CD4-positive, alpha-beta T cell treated with Interleukin-1 beta for 1 hour (primary cell): ENCODE measurements at regions not wholly inside any gene's neighbourhood (a gene's known extent, or its start where the extent isn't known, plus 50 kb on each side); places are given as distances from the start of the nearest gene placed in this dataset.
"Not testable (repeated sequence)": the region's sequence is repeated elsewhere in the genome, so short reads cannot be mapped to it uniquely, and the experiment has no call there.

Experiments
- DNase-seq, 2 donors: peaks; one replicate each; pipeline ENCODE4 v3.0.0-alpha.2; 2020 to 2022

DNA sequence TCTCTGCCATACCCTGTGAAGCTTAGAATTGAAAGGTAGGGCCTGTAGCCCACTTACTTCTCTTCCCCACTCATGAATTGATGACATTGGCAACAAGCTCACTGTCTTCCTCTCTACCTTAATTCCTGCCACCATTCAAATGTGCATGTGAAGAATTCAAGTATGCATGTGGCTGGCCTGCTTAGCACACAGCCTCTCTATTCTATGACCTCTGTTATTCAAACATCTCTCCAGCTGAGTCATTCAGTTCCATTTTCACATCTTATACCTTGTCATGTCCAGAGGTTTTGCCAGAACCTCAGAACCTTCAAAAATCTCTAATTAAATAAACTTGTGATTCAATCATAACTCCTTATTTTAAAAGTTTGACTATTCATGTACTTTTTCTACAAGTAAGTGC is 114.7 kb upstream of the MAN2A1 start:
- DNase-seq, result no peak

DNA sequence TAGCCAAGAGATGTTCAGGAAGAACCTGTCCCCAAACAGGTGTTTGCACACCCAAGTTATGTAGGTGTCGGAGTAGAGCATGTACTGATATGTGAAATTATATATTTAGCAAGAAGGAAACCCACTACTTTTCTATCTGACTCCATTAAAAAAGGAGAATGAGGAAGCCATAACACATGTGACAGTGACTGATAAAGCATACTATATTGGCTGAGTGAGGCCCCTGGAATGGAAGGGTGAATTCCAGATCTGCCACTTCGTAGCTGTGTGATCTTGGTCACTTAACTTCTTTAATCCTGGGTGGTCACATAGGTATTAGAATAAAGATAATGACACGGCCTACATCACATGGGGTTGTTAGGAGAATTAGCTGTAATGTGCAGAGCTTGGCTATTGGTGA is 116.0 kb upstream of the MAN2A1 start:
- no peak for DNase-seq

DNA sequence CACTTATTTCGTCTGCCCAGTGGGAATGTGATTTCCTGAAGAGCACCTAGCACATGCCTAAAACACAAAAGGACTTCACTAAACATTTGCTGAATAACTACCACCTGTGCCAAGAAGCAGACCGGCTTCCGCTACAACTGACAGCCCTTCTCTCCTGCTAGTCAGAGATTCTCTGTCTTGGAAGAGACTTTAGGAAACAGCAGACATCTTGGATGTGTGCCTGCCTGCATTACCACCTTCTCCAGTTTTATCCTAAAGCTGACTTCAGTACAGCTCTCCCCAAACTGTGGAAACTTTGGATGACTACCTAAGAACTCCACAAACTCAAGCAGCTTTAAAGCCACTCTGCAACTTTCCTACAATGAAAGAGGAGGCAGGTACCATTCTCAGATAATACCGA is 116.5 kb upstream of the MAN2A1 start:
- DNase-seq, result no peak

DNA sequence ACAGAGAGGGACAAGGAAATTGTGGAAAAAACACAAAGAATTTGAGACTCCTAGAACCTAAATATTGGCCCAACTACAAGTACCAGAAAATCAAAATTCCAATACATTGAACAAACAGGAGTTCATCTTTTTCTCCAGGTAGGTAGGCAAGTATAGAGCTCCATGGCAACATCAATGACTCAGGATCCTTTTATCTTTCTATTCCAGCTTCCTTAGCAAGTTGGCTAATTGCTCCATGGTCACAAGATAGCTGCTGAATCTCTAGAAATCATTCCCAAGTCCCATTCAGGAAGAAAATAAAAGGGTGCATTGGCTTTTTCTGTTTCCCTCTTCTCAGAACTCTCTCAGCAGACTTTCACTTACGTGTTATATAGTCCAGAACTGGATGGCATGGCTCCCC is 117.9 kb upstream of the MAN2A1 start:
- DNase-seq, result no peak

DNA sequence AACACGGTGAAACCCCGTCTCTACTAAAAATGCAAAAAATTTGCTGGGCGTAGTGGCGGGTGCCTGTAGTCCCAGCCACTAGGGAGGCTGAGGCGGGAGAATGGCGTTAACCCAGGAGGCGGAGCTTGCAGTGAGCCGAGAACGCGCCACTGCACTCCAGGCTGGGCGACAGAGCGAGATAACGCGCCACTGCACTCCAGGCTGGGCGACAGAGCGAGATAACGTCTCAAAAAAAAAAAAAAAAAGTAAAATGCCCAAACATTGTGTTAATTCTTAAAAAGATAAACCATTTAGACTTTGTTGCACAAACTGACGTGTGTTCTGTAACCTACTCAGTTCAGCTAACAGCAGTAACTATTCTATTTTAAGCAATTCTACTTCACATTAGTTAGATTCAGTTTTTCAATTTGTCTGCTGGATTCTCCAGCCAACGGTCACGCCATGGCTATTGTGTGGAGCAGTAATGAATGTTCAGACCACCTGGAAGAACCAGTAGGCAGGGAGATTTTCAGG is 119.3 kb upstream of the MAN2A1 start:
- DNase-seq, result no peak

DNA sequence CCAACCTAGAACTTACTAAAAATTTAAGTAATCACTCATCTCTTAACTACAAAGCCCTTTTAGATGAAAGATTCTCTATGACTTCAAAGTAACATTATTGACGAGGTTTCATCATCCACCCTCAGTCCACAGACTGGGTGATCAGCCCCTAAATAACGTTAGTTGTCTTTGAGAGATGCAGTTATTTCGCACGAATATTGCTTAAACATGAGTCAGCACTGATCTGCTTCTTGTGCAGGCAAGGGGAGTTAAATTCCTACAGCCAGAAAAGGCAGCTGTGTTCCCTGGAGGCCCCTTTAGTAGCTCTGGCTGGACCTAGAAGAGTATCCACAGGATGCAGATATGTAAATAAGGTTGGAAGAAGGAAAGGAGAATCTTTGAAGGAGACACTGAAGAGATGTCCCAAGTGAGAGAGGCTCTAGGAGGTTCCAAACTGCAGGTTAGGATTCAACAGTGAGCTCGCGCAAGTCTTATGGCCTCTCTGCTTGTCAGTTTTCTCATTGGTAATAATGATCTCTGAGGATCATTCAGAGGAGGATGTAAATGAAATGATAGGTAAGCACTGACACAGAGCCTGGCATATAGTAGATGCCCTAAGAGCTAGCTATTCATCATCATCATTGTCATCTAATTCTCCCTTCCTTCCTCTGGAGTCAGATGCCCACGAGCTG is 122.2 kb upstream of the MAN2A1 start:
- no peak for DNase-seq

DNA sequence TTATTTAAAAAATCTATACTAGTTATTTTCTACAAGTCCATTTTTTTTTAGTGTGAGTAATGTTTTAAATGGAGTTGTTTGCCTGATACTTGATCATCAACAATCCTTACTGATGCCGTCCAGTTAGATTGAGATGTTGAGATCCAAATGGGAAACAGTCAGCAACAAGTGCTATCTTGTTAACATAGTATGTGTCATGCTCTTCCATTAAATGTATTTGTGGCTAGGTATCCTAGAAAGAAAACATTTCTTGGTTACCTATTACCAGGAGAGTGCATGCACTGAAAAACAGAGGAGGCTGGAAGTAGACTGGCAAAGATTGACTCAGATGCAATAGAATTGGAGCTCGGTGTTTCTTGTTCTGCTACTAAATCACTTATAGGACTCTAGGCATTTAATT is 123.4 kb upstream of the MAN2A1 start:
- DNase-seq, result no peak

DNA sequence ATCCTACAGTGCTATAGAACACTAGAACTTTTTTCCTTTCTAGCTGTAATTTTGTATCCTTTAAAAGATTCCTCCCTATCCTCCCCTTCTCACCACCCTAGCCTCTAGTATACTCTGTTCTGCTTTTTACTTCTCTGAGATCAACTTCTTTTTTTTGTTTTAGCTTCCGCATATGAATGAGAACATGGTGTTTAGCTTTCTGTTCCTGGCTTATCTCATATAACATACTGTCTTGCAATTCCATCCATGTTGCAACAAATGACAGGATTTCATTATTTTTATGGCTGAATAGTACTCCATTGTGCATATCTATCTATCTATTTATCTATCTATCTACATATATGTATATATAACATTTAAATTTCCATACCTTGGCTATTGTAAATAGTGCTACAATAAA is 126.0 kb upstream of the MAN2A1 start:
- DNase-seq, result no peak

DNA sequence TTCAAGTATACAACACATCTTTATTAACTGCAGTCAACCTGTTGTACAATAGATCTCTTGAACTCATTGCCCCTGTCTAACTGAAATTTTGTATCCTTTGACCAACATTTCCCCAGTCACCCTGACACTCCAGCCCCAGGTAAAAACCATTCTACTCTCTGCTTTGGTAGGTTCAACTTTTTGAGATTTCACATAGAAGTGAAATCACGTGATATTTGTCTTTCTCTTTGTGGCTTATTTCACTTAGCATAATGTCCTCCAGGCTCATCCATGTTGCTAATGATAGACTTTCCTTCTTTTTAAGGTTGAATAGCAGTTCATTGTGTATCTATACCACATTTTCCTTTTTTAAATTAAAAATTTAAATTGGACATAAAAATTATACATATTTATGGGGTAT is 126.5 kb upstream of the MAN2A1 start:
- DNase-seq, result no peak

DNA sequence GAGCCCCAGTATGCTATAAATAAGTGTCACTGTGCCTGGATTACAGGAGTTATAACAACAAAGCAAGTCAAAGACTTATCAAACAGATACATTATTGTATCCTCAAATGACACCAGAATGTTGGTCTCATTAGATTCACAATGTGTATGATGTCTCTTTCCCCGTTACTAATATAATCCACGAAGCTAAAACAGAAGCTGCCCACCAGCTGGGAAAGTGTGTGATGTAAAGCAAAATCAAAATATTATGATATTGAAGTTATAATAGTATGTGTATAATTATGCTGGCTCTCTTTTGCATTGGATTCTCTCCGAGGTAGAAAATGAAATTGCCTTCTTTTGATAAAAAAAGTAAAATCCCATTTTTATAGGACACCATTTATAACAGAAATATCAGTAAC is 127.3 kb upstream of the MAN2A1 start:
- DNase-seq, result no peak

DNA sequence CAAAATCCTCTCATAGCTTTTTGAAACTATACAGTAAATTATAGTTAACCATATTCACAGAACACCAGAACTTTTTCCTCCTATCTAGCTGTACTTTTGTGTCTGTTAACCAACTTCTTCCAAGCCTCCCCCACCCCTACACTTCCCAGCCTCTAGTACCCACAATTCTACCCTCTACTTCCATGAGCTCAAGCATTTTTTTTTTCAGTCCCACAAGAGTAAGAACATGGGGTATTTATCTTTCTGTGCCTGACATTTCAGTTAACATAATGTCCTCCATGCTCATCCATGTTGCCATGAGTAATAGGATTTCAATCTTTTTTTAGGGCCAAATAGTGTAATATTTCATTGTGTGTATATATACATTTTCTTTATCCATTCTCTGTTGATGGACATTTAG is 128.3 kb upstream of the MAN2A1 start:
- DNase-seq, result no peak

DNA sequence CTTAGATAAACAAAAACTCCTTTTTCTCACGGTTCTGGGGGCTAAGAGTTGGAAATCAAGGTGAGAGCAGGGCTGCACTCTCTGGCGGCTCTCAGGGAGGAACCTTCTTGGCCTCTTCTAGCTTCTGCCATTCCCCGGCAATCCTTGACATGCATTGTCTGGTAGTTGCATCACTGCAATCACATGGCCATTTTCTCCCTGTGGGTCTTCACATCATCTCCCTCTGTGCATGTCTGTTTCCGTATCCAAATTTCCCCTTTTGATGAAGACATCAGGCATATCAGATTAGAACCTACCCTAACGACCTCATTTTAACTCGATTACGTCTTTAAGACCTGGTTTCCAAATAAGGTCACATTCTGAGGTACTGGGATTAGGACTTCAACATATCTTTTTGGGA is 129.2 kb upstream of the MAN2A1 start:
- no peak for DNase-seq

DNA sequence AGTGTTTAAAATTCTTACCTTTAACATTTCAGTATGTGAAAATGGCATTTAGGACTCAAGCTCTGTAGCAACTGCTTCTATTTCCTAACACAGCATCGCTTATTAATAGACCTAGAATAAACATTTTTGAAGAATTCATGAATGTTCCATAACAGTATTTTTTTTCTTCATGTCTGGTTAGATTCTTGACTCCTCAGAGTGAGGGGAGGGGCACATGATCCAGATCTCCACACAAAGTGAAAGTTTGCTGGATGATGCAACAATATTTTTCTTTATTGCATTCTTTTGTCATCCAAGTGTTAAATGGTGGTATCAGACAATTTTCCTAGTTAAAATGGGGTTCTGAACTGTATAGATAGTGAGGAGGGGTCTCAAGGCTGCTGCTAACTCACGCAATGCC is 130.8 kb upstream of the MAN2A1 start:
- no peak for DNase-seq

DNA sequence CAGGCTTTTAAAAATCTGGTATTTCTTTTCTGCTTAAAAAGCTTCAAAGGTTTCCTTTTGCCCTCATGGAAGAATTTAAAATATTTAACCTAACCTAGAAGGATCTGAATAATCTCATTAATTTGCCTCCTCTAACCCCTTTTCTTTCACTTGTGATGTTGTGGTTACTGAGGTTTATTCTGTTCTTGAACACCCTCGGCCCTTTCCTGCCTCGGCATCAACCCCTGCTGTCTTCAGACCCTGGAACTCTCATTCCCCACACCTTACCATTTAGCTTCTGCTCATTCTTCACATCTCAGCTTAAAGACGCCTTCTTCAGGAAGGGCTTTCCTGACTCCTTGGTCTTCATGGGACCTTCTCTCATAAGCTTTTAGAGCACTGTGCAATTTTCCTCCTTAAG is 131.4 kb upstream of the MAN2A1 start:
- no peak for DNase-seq

DNA sequence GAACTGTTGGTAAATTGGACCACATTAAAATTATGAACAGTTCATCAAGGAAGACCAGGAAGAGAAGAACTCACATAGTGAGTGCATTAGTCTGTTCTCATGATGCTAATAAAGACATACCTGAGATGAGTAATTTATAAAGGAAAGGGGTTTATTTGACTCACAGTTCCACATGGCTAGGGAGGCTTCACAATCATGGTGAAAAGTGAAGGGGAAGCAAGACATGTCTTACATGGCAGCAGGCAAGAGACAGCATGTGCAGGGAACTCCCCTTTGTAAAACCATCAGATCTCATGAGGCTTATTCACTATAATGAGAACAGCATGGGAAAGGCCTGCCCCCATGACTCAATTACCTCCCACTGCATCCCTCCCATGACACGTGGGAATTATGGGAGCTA is 135.9 kb upstream of the MAN2A1 start:
- no peak for DNase-seq

DNA sequence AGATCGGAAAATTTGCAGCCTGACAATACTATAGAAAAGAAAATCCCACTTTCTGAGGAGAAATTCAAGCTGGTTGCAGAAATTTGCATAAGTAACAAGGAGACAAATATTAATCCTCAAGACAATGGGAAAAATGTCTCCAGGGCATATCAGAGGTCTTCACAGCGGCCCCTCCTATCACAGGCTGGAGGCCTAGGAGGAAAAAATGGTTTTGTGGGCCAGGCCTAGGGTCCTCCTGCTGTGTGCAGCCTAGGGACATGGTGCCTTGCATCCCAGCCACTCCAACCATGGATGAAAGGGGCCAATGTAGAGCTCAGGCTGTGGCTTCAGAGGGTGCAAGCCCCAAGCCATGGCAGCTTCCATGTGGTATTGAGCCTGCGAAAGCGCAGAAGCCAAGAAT is 138.5 kb upstream of the MAN2A1 start:
- not testable (repeated sequence) for DNase-seq

DNA sequence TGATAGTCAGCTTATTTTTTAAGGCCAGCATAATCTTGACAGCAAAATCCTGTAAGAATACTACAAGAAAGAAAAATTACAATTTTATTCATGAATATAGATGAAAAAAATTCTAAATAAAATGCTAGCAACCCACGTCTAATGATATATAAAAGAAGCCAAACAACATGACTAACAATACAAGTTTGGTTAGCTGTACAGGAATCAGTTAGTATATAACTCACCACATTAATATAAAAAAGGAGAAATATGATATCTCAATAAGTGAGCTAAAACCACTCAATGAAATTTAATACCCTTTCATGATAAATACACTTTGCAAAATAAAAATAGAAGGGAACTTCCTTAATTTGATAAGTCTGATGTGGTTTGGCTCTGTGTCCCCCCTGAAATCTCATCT is 139.7 kb upstream of the MAN2A1 start:
- no peak for DNase-seq

DNA sequence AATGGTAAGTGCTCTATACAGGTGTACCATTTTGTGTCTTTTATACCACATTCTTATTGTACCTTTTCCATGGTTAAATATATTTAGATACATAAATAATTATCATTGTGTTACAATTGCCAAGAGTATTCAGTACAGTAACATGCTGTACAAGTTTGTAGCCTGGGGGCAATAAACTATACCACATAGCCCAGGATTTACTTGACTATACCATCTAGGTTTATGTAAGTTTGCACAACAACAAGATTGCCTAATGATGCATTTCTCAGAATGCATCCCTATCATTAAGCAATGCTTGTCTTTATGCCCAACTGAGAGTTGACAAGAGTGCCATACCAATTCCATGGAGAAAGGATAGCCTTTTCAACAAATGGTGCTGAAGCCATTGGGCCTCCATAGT is 136.7 kb upstream of the PJA2 start:
- no peak for DNase-seq

DNA sequence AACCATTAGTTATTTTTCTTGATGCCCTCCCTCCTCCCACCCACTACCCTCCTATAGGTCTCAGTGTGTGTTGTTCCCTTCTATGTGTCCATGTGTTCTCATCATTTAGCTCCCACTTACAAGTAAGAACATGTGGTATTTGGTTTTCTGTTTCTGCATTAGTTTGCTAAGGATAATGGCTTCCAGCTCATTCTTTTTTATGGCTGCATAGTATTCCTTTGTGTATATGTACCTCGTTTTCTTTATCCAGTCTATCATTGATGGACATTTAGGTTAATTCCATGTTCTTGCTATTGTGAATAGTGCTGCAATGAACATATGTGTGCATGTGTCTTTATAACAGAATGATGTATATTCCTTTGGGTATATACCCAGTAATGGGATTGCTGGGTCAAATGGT is 135.1 kb upstream of the PJA2 start:
- not testable (repeated sequence) for DNase-seq

DNA sequence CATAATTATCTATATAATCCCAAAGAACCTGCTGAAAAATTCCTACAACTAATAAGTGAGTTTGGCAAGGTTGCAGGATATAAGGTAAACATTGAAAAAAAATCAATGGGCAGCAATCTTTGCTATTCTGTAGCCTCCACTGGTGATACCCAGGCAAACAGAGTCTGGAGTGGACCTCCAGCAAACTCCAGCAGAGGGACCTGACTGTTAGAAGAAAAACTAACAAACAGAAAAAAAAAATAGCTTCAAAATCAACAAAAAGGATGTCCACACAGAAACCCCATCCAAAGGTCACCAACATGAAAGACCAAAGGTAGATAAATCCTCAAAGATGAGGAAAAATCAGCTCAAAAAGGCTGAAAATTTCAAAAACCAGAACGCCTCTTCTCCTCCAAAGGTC is 128.9 kb upstream of the PJA2 start:
- DNase-seq, result not testable (repeated sequence)

DNA sequence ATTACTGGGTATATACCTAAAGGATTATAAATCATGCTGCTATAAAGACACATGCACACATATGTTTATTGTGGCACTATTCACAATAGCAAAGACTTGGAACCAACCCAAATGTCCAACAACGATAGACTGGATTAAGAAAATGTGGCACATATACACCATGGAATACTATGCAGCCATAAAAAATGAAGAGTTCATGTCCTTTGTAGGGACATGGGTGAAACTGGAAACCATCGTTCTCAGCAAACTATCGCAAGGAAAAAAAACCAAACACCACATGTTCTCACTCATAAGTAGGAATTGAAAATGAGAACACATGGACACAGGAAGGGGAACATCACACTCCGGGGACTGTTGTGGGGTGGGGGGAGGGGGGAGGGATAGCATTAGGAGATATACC is 125.3 kb upstream of the PJA2 start:
- not testable (repeated sequence) for DNase-seq

DNA sequence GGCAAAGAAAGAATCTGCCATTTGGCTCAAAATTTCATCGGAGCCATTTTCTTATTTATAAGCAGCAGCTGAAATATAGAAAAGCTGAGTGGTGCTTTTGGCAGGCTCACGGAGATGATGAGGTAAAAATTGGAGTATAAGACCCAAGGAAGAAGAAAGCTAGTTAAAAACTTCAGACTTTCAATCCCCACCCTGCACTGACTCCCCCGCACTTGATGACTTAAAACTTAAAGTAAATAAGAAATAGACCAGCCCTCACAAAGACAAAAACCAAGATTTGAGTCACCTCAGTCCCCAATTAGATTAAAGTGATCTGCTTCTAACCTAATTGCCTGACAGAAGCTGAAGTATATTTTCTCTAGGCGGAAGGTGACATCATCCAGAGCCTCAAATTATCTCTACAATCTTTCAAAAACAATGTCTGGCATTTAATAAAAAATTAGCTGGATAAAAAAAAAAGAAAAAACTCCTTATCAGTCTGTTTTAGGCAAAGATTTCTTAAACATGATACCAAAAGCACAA is 124.0 kb upstream of the PJA2 start:
- no peak for DNase-seq

DNA sequence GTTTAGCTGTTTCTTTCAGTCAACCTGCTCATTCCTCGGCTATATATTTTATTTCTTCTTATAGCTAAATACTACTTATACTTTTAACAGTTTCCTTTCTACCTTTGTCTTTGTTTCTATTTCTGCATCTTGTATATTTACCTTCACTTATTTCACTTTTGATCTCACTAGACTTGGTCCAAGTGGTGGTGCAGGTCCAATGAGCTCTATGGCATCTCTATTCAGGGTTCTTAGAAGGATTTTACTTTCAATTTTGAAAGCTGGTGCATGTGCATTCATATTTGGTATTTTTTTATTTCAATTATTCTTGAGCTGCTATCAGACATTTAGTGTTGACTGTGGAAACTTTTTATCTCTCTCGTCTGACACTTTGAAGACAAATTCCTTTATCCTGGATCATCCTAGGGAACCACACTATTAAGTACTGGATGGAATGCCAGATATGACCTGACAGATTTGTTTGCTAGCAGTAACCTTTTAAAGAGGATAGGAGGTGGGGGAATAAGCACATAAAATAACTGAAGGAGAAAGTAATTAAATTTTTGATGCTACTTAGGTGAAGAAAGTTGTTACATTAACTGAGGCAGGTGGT is 123.1 kb upstream of the PJA2 start:
- DNase-seq, result no peak

DNA sequence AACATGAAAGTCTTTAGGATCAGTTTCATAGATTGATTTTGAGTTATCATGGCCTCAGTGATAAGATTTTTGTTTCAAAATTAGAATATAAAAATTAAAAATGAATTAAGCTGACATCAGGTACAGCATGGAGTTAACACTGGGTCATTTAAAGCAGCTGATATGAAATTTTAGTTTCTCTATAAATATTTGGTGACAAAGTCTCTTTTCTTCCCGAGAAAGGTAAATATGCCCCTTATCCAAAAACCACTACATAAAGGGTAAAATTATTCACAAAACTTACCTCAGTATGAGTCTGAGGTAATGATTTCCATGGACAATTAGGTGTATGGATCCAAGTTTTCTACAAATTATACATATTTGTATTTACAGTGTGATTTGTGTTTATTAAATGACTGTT is 121.5 kb upstream of the PJA2 start:
- no peak for DNase-seq

DNA sequence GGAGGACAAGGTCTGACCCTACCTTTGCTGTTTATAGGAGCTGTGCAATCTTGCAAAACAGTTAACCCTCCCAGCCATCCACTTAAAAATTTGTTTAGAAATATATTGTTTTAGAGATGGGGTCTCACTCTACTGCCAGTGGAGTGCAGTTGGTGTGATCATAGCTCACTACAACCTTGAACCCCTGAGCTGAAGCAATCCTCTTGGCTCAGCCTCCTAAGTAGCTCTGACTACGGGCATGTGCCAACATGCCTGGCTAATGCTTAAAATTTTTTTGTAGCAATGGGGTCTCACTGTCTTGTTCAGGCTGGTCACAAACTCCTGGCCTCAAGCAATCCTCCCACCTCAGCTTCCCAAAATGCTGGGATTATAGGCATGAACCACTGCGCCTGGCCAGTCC is 120.2 kb upstream of the PJA2 start:
- DNase-seq, result no peak
